ENCODE measurements at regions not wholly inside any gene's neighbourhood (a gene's known extent, or its start where the extent isn't known, plus 50 kb on each side); places are given as distances from the start of the nearest gene placed in this dataset.

DNA sequence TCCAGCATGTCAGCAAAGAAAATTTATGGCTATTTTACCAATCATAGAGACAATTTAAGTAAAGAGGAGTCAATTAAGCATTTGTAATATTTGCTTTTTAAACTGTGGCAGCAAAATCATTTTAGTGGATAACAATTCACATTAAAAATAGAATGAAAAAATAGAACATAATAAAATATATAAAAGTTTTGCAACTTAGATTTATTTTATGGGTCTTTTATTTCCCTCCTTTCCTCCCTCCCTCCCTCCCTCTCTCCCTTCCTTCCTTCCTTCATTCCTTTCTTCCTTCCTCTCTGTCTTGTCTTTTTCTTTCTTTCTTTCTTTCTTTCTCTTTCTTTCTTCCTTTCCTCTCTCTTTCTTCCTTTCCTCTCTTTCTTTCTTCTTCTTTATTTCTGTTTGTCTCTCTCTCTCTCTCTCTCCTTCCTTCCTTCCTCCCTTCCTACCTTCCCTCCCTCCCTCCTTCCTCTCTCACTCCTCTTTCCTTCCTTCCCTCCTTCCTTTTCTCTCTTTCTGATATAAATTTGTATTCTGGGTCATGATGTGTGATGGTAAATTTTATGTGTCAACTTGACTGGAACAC, 610.9 kb upstream of the CITED2 start:
- TF ChIP-seq EZH2 (IDR thresholded peaks at IDR 0.05; ENCODE audit: insufficient read depth, poor library complexity, severe bottlenecking) (no peak), EZH2phosphoT487 (IDR thresholded peaks at IDR 0.05; ENCODE audit: insufficient read depth, low read depth) (no peak)

All from GM23248 (cell line).